GM23248 (cell line): ENCODE measurements at regions not wholly inside any gene's neighbourhood (a gene's known extent, or its start where the extent isn't known, plus 50 kb on each side); places are given as distances from the start of the nearest gene placed in this dataset.

ENCODE experiments used
- EZH2 ChIP-seq: fragments of 200-600 bp; sonication (generic); IDR thresholded peaks from 2 replicates; pipeline ENCODE4 v1.6.1; 2018; ENCODE audit warnings: antibody characterized with exemption, mild to moderate bottlenecking; ENCODE audit not compliant: insufficient read depth, poor library complexity, severe bottlenecking
- EZH2phosphoT487 ChIP-seq: fragments of 200-600 bp; sonication (generic); IDR thresholded peaks from 2 replicates; pipeline ENCODE4 v1.6.1; 2018; ENCODE audit warnings: antibody characterized with exemption, moderate library complexity, mild to moderate bottlenecking, low read depth; ENCODE audit not compliant: insufficient read depth

DNA sequence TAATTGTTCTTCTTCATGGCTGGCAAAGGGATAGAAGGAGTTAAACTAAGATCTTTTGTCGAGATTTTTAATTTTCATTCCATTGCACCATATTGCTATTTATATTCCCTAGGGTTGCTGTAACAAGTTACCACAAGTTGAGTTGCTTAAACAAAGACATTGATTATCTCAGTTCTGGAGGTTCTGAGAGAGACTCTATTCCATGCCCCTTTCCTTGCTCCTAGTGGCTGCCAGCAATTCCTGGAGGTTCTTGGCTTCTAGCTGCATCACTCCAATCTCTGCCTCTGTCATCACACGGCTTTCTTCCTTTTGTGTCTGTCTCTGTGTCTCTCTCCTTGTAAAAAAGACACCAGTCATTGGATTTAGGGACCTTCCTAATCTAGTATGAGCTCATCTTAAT is 136.6 kb upstream of the DAB2 start:
- TF ChIP-seq EZH2 (no peak), EZH2phosphoT487 (no peak)
